Upper lobe of left lung (tissue), 4 donors: ENCODE measurements at regions not wholly inside any gene's neighbourhood (a gene's known extent, or its start where the extent isn't known, plus 50 kb on each side); places are given as distances from the start of the nearest gene placed in this dataset.

ENCODE experiments used
- CTCF ChIP-seq, 6 experiments: fragments of 450-650 bp in 4 of 6; fragments of 200-600 bp in 2 of 6; sonication (generic) in 2 of 6; IDR thresholded peaks; one replicate each; pipeline ENCODE4 v1.5.1; 2016 to 2019; ENCODE audit warnings: antibody characterized with exemption in 6 of 6
- EP300 ChIP-seq, 4 donors: sonication (generic); formaldehyde crosslinking; IDR thresholded peaks; one replicate each; pipeline ENCODE4 v1.5.1; 2017; ENCODE audit warnings: antibody characterized with exemption in 4 of 4, control low read depth in 2 of 4
- POLR2A ChIP-seq, 4 donors: fragments of 450-650 bp; IDR thresholded peaks; one replicate each; pipeline ENCODE4 v1.5.1; 2016 to 2017; ENCODE audit warnings: antibody characterized with exemption in 4 of 4, mild to moderate bottlenecking in 2 of 4
- POLR2AphosphoS5 ChIP-seq, 2 donors: sonication (generic); formaldehyde crosslinking; IDR thresholded peaks; one replicate each; pipeline ENCODE4 v1.5.1; 2017; ENCODE audit warnings: antibody characterized with exemption in 2 of 2

- TF ChIP-seq POLR2A (IDR thresholded peaks at IDR 0.05) (no peak), CTCF (IDR thresholded peaks at IDR 0.05) (no peak), EP300 (IDR thresholded peaks at IDR 0.05) (no peak), POLR2AphosphoS5 (IDR thresholded peaks at IDR 0.05) (no peak)
Observed at GRCh38 chr4:24002330-24002966, 112.6 kb upstream of the PPARGC1A start.
